HAP-1 (cell line): ENCODE measurements at regions not wholly inside any gene's neighbourhood (a gene's known extent, or its start where the extent isn't known, plus 50 kb on each side); places are given as distances from the start of the nearest gene placed in this dataset.

Experiments
- DNase-seq, 2 experiments: peaks; one replicate each; pipeline ENCODE4 v3.0.0-alpha.2; 2016 to 2020; ENCODE audit warnings: low spot score in 2 of 2
- H3K27me3 ChIP-seq: fragments of 250-450 bp; sonication (Bioruptor Pico); 2 replicates; pipeline ENCODE4 v1.5.1; 2020; ENCODE audit warnings: low read depth, mild to moderate bottlenecking, moderate library complexity
- H3K36me3 ChIP-seq: fragments of 250-450 bp; sonication (Bioruptor Pico); replicated peaks from 2 replicates; pipeline ENCODE4 v1.5.1; 2020; ENCODE audit warnings: mild to moderate bottlenecking
- H3K4me1 ChIP-seq: fragments of 250-450 bp; sonication (Bioruptor Pico); 2 replicates; pipeline ENCODE4 v1.5.1; 2020; ENCODE audit warnings: mild to moderate bottlenecking
- H3K4me3 ChIP-seq: fragments of 250-450 bp; sonication (Bioruptor Pico); 2 replicates; pipeline ENCODE4 v1.5.1; 2020; ENCODE audit warnings: mild to moderate bottlenecking, moderate library complexity
- H3K9me3 ChIP-seq: fragments of 250-450 bp; sonication (Bioruptor Pico); 2 replicates; pipeline ENCODE4 v1.5.1; 2020; ENCODE audit warnings: mild to moderate bottlenecking, moderate library complexity
- in situ Hi-C: fragments of 300-500 bp; cut with MboI; formaldehyde crosslinking; loops from 3 replicates; pipeline ENCODE4 v1.14.3; 2020; ENCODE audit warnings: low sequenced_read_pairs, inconsistent platforms, mixed read lengths

DNA sequence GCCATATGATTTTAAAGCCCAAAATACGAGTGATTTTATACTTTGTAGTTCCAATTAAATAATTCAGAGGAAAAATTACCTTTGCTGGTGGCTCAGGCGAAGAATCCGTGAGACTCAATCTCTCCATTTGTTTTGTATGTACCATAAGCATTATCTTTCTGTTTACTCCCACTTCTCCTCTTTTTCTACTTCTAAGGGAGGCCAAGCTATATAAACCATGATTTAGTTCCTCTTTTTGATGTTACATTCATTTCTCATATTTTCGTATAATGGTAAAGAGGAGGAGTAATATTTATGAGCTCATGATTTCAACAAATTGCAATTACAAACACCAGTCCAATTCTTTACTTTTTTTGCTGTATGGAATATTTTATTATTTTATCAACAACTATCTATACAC lies 50.6 kb upstream of the TES start:
- no peaks in the 10 kb centered on the region for H3K9me3 ChIP-seq
- in situ Hi-C loops, result loop anchor here (25.0 kb wide), 1 partner anchor 653 kb away; no protein-coding TSS in a partner anchor

More for the DNA sequence above, 50.6 kb upstream of the TES start:
- H3K27me3 ChIP-seq, result peaks cover 5% of the 10 kb centered on the region; the same call in 1 of the 2 replicates
- no peaks in the 10 kb centered on the region for H3K4me1 ChIP-seq
- H3K4me3 ChIP-seq, result no peak overlapping the region
- no peaks in the 10 kb centered on the region for H3K36me3 ChIP-seq
- no peak for DNase-seq
